PC-9 (cell line): ENCODE measurements at regions not wholly inside any gene's neighbourhood (a gene's known extent, or its start where the extent isn't known, plus 50 kb on each side); places are given as distances from the start of the nearest gene placed in this dataset.

Experiments
- CTCF ChIP-seq: fragments of 200-600 bp; sonication (generic); conservative IDR thresholded peaks from 2 replicates; pipeline ENCODE4 v1.6.1; 2017; ENCODE audit warnings: mixed run types, antibody characterized with exemption, mild to moderate bottlenecking, moderate library complexity
- EZH2 ChIP-seq: fragments of 200-600 bp; sonication (generic); IDR thresholded peaks from 2 replicates; pipeline ENCODE4 v1.8.0; 2017; ENCODE audit warnings: antibody characterized with exemption, low read depth

- TF ChIP-seq CTCF (no peak), EZH2 (no peak)
Observed at GRCh38 chr2:67848551-67849285, 214.1 kb downstream of the C1D start.
